Sigmoid colon (tissue), 4 donors: ENCODE measurements at regions not wholly inside any gene's neighbourhood (a gene's known extent, or its start where the extent isn't known, plus 50 kb on each side); places are given as distances from the start of the nearest gene placed in this dataset.

Source experiments
- EP300 ChIP-seq, 4 donors: sonication (generic); formaldehyde crosslinking; IDR thresholded peaks; one replicate each; pipeline ENCODE4 v1.6.1; 2017; ENCODE audit warnings: antibody characterized with exemption in 4 of 4
- POLR2A ChIP-seq, 2 donors: fragments of 450-650 bp; IDR thresholded peaks; one replicate each; pipeline ENCODE4 v1.6.1; 2016; ENCODE audit warnings: antibody characterized with exemption in 2 of 2, mild to moderate bottlenecking in 2 of 2, moderate library complexity in 2 of 2
- POLR2AphosphoS5 ChIP-seq, 4 donors: sonication (generic); formaldehyde crosslinking; IDR thresholded peaks; one replicate each; pipeline ENCODE4 v1.6.1; 2017; ENCODE audit warnings: antibody characterized with exemption in 4 of 4
- TF ChIP-seq, protein P1 (sequence below), 4 experiments: fragments of 450-650 bp in 3 of 4; fragments of 200-600 bp in 1 of 4; IDR thresholded peaks; one replicate each; pipeline ENCODE4 v1.5.1; 2016 to 2019; ENCODE audit warnings: antibody characterized with exemption in 4 of 4, mild to moderate bottlenecking in 3 of 4, moderate library complexity in 2 of 4

DNA sequence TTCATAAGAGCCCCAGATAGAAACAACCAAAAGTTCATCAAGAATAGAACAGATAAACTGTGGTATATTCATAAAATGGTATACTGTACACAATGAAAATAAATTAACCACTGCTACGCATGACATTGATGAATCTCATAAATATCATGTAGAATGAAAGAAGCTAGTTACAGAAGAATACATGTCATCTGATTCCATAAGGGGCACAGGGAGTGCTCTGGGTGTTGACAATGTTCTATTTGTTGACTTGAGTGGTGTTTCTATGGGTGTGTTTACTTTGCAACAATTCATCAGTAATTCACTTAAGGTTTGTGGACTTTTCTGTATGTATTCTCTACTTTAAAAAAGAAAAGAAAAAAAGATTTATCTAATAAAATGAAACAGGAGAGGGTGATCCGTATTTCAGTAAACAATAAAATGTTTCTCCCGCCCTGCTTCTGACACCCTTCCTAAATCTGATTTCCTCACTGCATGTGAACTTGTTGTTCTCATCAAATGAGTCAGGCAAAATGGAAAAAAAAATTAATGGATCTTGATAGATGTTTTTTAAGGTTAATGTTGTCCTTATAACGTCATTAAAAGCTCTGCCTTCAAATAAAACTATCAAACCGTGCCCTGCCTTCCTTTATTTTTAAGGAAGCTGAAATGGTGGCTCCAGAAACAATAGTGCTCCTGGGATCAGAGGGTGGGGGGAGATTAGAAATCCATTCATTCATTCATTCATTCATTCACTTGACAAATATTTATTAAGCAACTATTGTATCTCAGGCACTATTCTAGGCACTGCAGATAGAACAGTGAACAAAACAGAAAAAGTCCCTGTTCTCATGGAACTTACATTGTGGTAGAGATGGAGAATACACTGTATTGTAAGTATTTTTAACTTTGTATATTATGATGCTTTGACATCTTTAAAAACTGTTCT, 77.2 kb upstream of the CD44 start:
- TF ChIP-seq, protein P1, sequence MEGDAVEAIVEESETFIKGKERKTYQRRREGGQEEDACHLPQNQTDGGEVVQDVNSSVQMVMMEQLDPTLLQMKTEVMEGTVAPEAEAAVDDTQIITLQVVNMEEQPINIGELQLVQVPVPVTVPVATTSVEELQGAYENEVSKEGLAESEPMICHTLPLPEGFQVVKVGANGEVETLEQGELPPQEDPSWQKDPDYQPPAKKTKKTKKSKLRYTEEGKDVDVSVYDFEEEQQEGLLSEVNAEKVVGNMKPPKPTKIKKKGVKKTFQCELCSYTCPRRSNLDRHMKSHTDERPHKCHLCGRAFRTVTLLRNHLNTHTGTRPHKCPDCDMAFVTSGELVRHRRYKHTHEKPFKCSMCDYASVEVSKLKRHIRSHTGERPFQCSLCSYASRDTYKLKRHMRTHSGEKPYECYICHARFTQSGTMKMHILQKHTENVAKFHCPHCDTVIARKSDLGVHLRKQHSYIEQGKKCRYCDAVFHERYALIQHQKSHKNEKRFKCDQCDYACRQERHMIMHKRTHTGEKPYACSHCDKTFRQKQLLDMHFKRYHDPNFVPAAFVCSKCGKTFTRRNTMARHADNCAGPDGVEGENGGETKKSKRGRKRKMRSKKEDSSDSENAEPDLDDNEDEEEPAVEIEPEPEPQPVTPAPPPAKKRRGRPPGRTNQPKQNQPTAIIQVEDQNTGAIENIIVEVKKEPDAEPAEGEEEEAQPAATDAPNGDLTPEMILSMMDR (IDR thresholded peaks at IDR 0.05) = no peak
- TF ChIP-seq EP300 (IDR thresholded peaks at IDR 0.05) (no peak), POLR2AphosphoS5 (IDR thresholded peaks at IDR 0.05) (peak in 1 of 4 donors; percentile 7), POLR2A (IDR thresholded peaks at IDR 0.05) (no peak)
